ENCODE measurements at regions not wholly inside any gene's neighbourhood (a gene's known extent, or its start where the extent isn't known, plus 50 kb on each side); places are given as distances from the start of the nearest gene placed in this dataset.
"Not testable (repeated sequence)": the region's sequence is repeated elsewhere in the genome, so short reads cannot be mapped to it uniquely, and the experiment has no call there.

GRCh38 chr6:144678844-144679243, 393.7 kb downstream of the UTRN start:
- peak; percentile 17 for DNase-seq (ENCODE audit: low read depth)

GRCh38 chr6:144681334-144681733, 396.2 kb downstream of the UTRN start:
- peak; percentile 45 for DNase-seq (ENCODE audit: low read depth)

- peak; percentile 63 for DNase-seq (ENCODE audit: low read depth)
These were observed 398.3 kb downstream of the UTRN start for GRCh38 chr6:144683216-144684070.

- DNase-seq (ENCODE audit: low read depth) = no peak
These were observed 403.6 kb downstream of the UTRN start for GRCh38 chr6:144688713-144689112.

- peak; percentile 94 for DNase-seq (ENCODE audit: low read depth)
These were observed 404.4 kb downstream of the UTRN start for GRCh38 chr6:144689503-144690040.

- no peak for DNase-seq (ENCODE audit: low read depth)
These were observed 405.0 kb downstream of the UTRN start for GRCh38 chr6:144690133-144690532.

GRCh38 chr6:144690666-144691065, 405.5 kb downstream of the UTRN start:
- DNase-seq (ENCODE audit: low read depth) = no peak

- not testable (repeated sequence) for DNase-seq (ENCODE audit: low read depth)
These were observed 406.9 kb downstream of the UTRN start for GRCh38 chr6:144692050-144692449.

GRCh38 chr6:144695858-144696533, 410.9 kb downstream of the UTRN start:
- DNase-seq (ENCODE audit: low read depth) = no peak

- DNase-seq (ENCODE audit: low read depth) = no peak
These were observed 411.7 kb downstream of the UTRN start for GRCh38 chr6:144696610-144697368.

- DNase-seq (ENCODE audit: low read depth) = no peak
These were observed 412.2 kb downstream of the UTRN start for GRCh38 chr6:144697369-144697760.

GRCh38 chr6:144697801-144698200, 412.7 kb downstream of the UTRN start:
- DNase-seq (ENCODE audit: low read depth) = no peak

- DNase-seq (ENCODE audit: low read depth) = no peak
These were observed 417.6 kb downstream of the UTRN start for GRCh38 chr6:144702781-144703180.

- DNase-seq (ENCODE audit: low read depth) = peak; percentile 97
These were observed 425.1 kb downstream of the UTRN start for GRCh38 chr6:144710207-144710606.

- DNase-seq (ENCODE audit: low read depth) = no peak
These were observed 426.5 kb downstream of the UTRN start for GRCh38 chr6:144711661-144712060.

- DNase-seq (ENCODE audit: low read depth) = peak; percentile 39
These were observed 427.4 kb downstream of the UTRN start for GRCh38 chr6:144712541-144712940.

- DNase-seq (ENCODE audit: low read depth) = no peak
These were observed 429.0 kb downstream of the UTRN start for GRCh38 chr6:144714021-144714712.

GRCh38 chr6:144715344-144715743, 430.2 kb downstream of the UTRN start:
- DNase-seq (ENCODE audit: low read depth) = peak; percentile 32

- peak; percentile 87 for DNase-seq (ENCODE audit: low read depth)
These were observed 433.3 kb downstream of the UTRN start for GRCh38 chr6:144718431-144718830.

- no peak for DNase-seq (ENCODE audit: low read depth)
These were observed 436.1 kb downstream of the UTRN start for GRCh38 chr6:144721232-144721631.

GRCh38 chr6:144722154-144722737, 437.1 kb downstream of the UTRN start:
- peak; percentile 80 for DNase-seq (ENCODE audit: low read depth)

Data from M059J (cell line).